Astrocyte of the cerebellum (primary cell): ENCODE measurements at regions not wholly inside any gene's neighbourhood (a gene's known extent, or its start where the extent isn't known, plus 50 kb on each side); places are given as distances from the start of the nearest gene placed in this dataset.
"Not testable (repeated sequence)": the region's sequence is repeated elsewhere in the genome, so short reads cannot be mapped to it uniquely, and the experiment has no call there.

Experiments used
- DNase-seq: peaks from one replicate; pipeline ENCODE4 v3.0.0-alpha.2; 2011; ENCODE audit warnings: low read depth
- H3K4me3 ChIP-seq: 2 replicates; pipeline ENCODE4 v1.5.1; 2011; ENCODE audit warnings: mild to moderate bottlenecking, low read depth, low read length, moderate library complexity
- in situ Hi-C: cut with HindIII; loops from 2 replicates; pipeline ENCODE4 v1.10.0; 2017; ENCODE audit warnings: low sequenced_read_pairs
- TF ChIP-seq, protein P1 (sequence below): IDR thresholded peaks from 2 replicates; pipeline ENCODE4 v1.5.1; 2012; ENCODE audit warnings: low read length, low read depth, moderate library complexity, mild to moderate bottlenecking; ENCODE audit errors: missing control alignments

DNA sequence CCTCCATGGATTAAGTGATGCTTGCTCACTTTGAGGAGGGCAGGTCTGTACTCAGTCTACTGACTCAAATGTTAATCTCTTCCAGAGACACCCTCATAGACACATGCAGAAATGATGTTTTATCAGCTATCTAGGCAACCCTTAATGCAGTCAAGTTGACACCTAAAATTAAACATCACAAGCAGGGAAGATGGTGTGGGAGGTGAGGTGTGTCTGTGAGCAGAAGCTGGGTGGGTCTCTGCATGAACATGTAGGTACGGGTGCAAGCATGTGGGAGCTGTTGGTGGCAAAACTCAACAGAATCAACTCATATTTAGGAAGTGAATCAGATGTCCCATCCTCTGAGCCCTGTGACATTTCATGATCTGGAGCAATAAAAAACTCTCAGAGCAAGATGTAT is 249.2 kb upstream of the SGCG start:
- no peak overlapping the region for H3K4me3 ChIP-seq
- DNase-seq: no peak
- TF ChIP-seq, protein P1, sequence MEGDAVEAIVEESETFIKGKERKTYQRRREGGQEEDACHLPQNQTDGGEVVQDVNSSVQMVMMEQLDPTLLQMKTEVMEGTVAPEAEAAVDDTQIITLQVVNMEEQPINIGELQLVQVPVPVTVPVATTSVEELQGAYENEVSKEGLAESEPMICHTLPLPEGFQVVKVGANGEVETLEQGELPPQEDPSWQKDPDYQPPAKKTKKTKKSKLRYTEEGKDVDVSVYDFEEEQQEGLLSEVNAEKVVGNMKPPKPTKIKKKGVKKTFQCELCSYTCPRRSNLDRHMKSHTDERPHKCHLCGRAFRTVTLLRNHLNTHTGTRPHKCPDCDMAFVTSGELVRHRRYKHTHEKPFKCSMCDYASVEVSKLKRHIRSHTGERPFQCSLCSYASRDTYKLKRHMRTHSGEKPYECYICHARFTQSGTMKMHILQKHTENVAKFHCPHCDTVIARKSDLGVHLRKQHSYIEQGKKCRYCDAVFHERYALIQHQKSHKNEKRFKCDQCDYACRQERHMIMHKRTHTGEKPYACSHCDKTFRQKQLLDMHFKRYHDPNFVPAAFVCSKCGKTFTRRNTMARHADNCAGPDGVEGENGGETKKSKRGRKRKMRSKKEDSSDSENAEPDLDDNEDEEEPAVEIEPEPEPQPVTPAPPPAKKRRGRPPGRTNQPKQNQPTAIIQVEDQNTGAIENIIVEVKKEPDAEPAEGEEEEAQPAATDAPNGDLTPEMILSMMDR: no peak
- in situ Hi-C loops: no loop called here

DNA sequence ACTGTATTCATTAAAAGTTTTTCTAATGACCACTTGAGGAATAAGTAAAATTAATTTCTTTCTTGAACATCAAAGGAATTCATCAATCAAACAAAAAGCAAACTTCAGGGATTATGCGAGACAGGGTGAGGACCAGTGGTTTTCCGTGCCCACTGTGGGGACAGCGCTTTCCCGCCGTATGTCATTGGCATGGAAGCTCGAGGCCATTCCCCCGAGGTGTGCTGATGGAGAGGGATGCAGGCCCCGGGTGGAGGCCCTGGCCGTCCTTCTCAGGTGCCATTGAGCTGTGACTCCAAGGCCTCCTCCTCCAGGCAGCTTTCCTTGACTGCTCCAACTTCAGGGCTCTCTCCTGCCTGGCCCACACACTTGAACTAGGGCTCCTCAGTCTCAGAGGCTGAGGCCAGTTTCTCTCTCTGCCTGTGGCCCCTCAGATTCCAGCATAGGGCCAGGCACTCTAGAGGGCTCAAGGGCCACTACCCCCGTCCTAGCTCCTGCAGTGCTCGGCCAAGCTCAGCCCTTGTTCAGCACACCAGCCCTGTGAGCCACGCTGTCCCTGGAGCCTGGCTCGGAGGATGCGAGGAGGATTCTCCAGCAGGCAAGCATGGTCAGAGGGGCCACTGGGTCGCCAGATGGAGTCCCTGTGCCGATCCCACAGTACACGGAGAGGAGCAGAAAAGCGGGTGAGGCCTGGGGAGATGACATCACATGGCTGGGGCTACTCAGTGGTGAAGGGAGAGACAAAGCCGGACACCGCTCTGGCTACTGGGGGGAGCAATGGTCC is 248.0 kb upstream of the SGCG start:
- DNase-seq, H3K4me3 ChIP-seq, in situ Hi-C loops: not testable (repeated sequence)

DNA sequence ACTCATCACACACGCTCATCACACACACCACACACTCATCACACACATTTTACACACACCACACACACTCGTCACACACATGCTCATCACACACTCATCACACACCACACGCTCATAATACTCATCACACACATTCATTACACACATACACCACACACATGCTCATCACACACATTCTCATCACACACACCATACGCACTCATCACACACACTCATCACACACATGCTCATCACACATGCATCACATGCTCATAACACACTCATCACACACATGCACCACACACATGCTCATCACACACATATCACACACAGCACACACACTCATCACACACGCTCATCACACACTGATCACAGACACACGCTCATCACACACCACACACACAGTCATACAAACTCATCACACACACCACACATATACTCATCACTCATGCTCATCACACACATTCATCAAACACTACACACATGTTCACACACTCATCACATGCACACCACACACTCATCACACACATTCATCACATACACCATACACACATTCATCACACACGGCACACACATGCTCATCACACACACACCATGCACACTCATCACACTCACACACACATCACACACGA is 247.1 kb upstream of the SGCG start:
- DNase-seq: no peak
- in situ Hi-C loops: no loop called here
- H3K4me3 ChIP-seq: no peak overlapping the region
- TF ChIP-seq, protein P1: no peak

DNA sequence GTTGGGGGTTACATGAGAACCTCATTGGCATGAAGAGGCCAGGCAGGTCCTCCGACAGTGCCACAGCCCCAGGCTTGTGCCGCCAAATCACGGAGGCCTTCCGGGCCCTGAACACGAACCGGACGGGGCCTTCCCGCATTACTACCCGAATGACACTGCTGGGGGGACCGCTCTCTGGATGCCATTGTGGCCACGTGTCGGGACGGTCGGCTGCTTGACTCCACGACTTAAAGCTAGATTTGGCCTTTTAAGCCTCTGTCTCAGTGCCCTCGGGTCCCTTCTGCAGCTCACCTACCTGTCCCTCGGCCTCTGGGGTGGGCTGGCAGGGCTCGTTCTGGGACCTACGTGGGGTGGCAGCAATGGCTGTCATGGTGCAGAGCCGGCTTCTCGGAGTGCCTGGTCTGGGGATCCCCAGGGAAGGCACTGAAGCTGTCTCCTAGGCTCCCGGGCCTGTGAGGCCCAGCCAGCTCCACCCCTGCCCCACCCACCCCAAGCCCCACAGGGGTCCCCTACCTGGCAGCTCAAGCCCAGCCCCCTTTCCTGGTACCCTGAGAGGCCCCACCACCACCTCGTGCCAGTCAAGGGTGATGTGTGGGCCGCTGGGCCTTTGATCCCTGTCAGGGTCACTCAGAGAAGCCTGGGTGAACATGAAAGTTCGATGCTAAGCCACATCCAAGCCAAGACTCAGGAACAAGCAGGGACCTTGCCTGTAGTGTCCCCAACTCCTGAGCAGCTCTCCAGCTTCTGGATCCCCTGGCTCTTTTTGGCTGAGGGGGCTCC is 245.8 kb upstream of the SGCG start:
- DNase-seq: no peak
- TF ChIP-seq, protein P1: no peak
- in situ Hi-C loops: no loop called here
- no peak overlapping the region for H3K4me3 ChIP-seq

DNA sequence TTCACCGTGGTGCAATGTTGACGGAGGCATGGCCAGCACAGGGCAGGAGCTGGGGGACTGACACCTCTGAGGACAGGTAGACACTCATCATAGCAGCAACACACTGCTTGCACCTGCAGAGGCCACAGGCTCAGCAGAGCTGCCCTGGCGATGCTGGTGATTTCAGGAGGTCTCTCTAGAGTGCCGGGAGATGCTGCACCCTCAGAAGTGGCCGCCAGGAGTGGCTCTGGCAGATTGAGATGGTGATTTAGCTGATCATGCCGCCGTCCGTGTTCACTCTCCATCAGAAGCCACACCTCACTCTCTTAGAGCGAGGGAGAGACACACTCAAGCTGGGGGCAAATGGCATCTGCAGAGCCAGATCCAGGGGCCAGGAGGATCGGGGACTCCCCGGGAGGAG is 244.6 kb upstream of the SGCG start:
- TF ChIP-seq, protein P1: no peak
- in situ Hi-C loops: no loop called here
- no peak for DNase-seq
- H3K4me3 ChIP-seq: no peak overlapping the region

DNA sequence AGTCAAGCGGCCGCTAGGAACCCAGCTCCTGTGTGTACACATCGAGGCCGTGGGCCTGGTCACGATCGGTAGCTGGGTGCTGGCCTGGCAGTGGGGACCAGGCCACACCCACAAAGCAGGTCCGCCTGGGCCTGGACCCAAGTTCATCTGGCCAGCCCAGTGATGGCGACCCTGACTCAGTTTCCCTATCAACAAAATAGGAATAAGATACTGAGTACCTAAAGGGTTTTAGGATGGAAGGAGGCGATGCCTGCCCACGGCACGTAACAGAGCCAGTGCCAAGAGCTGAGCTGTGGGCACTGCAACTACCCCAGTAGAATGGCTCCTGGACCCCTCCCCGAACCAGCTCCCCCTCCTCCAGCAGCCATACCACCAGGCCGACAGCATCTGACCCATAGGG is 243.5 kb upstream of the SGCG start:
- in situ Hi-C loops: no loop called here
- H3K4me3 ChIP-seq: no peak overlapping the region
- TF ChIP-seq, protein P1: no peak
- DNase-seq: no peak

DNA sequence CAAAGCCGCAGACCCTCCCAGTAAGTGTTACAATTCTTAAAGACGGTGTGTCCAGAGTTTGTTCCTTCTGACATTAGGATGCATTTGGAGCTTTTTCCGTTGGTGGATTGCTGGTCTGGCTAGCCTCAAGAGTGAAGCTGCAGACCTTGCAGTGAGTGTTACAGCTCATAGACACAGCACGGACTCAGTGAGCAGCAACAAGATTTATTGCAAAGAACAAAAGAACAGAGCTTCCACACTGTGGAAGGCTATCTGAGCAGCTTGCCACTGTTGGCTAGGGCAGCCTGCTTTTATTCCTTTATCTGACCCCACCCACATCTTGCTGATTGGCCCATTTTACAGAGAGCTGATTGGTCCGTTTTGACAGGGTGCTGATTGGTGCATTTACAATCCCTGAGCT is 242.8 kb upstream of the SGCG start:
- TF ChIP-seq, protein P1: no peak
- DNase-seq: no peak
- H3K4me3 ChIP-seq: no peak overlapping the region
- in situ Hi-C loops: no loop called here
